Fibroblast of the conjunctiva (primary cell): ENCODE measurements at regions not wholly inside any gene's neighbourhood (a gene's known extent, or its start where the extent isn't known, plus 50 kb on each side); places are given as distances from the start of the nearest gene placed in this dataset.
A peak's percentile ranks its signal among the peaks of the same experiment; 100 is the strongest.

Experiments
- DNase-seq: peaks from one replicate; pipeline ENCODE4 v3.0.0-alpha.2; 2010; ENCODE audit warnings: low read depth

- DNase-seq: no peak
Measured at GRCh38 chr9:108549184-108549583, 306.6 kb downstream of the ACTL7B start.

DNA sequence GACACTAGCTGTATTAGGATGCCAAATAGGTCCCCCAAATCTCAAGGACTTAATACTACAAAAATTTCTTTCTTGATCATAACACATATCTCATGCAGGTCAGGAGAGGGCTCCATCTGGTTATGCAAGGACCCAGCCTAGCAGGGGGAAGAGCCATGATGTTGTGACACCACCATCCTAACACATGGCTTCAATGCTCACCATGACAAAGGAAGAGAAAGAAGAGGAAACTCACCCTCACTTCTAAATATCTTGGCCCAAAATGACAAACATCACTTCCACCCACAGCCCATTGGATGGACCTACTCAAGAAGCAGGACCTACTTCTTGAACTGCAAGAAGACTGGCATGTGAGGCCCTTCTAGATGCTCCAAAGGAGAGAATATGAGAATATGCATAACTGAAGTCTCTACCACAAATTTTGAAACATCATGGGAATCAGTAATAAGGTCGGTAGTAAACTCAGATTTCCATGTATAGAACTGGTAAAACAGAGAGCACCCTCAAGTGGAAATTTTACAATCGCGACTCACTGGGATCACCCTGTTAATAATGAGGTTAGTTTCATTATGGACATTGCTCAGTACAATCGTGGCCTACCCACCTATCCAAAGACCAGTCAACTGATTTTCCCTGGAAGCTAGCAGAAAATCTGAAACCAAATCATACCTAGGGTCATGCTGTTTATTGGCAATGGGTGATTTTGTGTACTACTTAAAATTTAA lies 308.2 kb downstream of the ACTL7B start:
- no peak for DNase-seq

DNA sequence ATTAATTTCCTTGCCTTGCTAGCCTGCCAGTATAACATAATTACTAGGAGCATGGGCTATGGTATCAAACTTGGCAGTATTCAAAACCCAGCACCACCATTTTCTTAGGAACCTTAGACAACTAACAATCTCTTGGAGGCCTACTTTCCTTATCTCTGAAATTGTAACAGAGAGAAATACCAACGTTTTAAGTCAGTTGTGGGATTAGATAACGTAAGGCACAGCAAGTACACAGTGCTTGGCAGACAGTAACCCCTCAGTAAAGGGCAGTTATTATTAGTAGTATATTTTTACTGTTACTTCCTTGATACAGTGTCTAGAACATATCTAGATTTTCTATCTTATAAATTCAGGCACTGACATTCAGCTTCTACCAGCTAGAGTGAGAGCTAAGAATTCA lies 309.6 kb downstream of the ACTL7B start:
- no peak for DNase-seq

DNA sequence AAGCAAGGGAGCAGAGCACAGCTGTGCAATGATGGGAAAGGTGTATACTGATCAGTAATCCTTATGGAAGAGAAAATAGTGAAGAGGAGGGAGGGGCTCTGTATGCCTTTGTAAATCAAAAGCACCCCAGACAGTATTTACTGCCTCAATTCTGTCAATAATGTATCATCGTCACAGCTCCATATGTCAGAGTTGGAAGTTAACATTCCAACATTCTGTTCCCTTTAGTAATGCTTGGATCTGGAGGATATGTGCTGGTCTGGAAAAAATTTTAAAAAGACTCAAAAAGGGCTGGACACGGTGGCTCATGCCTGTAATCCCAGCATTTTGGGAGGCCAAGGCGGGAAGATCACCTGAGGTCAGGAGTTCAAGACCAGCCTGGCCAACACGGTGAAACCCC lies 310.4 kb downstream of the ACTL7B start:
- no peak for DNase-seq

DNA sequence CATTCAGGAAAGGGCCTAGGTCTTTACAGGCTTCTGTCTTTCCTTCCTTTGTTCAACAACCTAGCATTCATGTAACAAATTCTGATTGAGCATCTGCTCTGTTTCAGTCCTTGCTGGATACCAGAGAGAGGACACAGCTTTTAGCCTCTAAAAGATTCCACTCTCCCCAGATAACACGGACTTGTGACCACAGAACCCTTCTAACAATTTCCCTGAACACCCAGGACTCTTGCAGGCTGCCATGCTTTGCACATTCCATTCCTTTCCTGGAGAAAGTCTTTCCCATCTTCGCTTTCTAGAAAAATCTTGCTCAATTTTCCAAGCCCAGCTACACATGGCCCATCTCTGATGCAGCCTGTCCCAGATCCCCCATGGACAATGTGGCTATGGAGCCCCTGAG lies 310.9 kb downstream of the ACTL7B start:
- DNase-seq: no peak

GRCh38 chr9:108543251-108543778 lies 312.5 kb downstream of the ACTL7B start:
- DNase-seq: no peak

GRCh38 chr9:108537756-108538155 lies 318.0 kb downstream of the ACTL7B start:
- no peak for DNase-seq

DNA sequence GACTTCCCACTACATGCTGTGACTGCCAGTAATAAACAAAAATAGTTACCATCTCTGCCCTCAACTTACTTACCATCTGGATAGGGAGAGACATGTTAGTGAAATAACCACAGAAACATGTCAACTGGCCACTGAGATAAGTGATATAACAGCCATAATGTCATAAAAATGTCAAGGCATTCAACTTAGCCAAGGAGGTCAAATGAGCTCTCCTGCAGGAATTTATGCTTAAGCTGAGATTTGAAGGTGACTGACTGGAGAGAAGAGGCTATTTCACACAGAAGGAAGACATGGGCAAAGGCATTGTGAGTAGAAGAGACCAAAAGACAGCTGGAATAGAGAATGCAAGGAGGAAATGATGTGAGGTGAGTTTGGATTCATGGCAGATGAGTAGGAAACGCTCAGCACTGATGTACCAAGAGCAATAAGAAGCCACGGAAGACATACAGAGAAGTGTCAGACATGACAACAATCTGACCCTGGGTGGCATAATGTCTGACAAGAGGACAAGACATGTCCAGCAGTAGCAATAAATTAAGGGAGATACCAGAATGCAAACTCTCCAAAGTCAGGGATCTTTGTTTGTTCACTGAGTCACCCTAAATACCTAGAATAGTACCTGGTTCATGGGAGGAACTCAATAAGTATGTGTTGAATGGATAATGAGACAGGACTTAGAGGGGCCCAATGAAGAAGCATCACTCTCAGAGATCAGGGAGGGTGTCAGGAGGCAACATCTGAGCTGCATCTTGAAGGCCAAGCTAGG lies 318.8 kb downstream of the ACTL7B start:
- DNase-seq: no peak

DNA sequence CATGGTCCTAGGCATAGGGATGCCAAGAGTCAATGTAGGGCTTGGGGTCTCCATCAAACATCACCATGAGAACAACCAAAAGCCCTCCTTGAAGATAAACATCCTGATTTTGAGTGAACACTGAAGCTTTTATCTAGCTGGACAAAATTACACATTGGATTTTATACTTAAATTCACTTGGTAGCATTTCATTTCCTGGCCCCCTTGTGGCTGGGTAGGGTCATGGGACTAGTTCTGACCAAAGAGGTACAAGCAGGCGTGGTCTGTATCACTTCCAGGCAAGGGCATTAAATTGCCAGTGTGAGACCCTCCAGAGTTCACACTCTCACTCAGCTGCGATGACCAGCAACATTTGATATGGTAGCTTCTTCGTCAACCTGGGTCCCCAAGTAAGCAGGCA lies 320.3 kb downstream of the ACTL7B start:
- no peak for DNase-seq

GRCh38 chr9:108534741-108535140 lies 321.0 kb downstream of the ACTL7B start:
- no peak for DNase-seq

DNA sequence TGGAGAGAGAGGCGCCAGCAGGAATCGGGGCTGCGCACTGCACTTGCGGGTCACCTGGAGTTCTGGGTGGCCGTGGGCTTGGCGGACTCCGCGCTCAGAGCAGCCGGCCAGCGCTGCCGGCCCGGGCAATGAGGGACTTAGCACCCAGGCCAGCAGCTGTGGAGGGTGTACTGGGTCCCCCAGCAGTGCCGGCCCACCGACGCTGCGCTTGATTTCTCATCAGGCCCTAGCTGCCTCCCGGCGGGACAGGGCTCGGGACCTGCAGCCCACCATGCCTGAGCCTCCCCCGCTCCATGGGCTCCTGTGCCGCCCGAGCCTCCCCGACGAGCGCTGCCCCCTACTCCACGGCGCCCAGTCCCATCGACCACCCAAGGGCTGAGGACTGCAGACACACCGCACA lies 325.6 kb downstream of the ACTL7B start:
- DNase-seq: no peak

DNA sequence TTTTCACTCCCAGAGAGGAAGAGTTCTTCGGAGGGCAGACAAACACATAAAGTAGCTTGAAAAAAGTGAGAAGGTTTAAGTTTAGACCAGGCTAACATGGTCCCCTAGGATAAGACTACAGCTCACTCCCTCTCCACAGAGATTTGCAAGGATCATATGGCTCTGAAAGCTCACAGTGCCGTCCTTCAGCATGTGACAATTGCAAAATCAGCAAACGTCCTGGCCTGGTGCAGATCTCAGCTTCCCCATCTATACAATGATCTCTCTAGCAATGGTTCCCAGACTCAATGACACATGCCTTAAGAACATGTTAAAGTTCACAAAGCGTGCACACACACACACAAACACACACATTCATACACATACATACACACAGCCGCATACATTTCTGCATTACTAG lies 327.6 kb downstream of the ACTL7B start:
- no peak for DNase-seq

- DNase-seq: no peak
Measured at GRCh38 chr9:108526518-108526917, 329.3 kb downstream of the ACTL7B start.

DNA sequence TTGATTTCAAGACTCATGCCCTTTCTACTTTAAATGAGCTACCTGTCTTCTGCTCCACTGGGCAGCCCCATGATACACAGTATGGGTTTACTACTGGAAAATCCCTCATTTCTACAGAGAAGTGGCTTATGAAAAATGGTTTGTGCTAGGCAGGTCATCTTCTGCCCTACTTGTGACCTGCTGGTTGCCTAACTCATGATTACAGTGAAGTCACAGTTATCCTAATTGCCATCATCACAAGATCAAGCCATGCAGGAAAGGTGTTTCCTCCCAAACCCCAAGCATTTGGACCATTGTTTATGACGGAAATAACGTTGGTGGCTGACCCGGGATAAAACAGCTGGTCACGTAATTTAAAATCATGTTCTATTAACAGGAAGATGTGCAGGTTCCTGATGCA lies 330.6 kb downstream of the ACTL7B start:
- no peak for DNase-seq

- no peak for DNase-seq
Measured at GRCh38 chr9:108521063-108521590, 334.7 kb downstream of the ACTL7B start.

- no peak for DNase-seq
Measured at GRCh38 chr9:108519437-108519836, 336.3 kb downstream of the ACTL7B start.

DNA sequence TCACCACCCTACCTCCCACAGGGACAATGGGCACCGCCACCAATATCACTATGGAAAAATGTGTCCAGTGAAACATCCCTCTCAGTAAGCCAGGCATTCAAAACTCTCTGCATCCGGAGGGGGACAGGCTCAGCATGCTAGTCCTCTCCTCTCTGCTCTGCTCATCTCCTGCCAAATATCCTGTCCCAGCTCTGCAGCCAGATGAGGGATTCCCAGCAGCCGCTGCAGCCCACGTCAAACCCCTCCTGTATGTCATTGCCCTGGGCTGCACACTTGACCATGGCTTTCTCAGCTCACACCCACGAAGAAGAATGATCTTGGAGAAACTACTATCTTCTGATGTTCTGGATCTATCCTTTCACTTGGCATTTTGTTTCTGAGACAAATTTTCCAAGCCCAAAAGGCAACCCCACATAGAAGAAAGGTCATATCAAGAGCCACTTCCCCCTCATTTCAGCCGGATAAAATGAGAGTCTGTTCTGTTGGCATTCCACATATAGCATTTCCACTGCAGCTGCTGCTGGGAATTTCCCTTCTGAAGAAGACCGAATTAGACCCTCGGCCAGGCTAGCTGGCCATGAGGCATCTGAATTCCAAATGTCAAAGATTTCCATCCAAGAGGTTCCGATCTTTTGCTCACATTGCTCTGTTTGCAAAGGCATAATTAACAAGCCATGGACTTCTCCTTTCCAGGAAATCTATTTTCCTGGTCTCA lies 338.0 kb downstream of the ACTL7B start:
- DNase-seq: no peak

- no peak for DNase-seq
Measured at GRCh38 chr9:108516391-108516790, 339.4 kb downstream of the ACTL7B start.

- DNase-seq: no peak
Measured at GRCh38 chr9:108515856-108516255, 339.9 kb downstream of the ACTL7B start.

DNA sequence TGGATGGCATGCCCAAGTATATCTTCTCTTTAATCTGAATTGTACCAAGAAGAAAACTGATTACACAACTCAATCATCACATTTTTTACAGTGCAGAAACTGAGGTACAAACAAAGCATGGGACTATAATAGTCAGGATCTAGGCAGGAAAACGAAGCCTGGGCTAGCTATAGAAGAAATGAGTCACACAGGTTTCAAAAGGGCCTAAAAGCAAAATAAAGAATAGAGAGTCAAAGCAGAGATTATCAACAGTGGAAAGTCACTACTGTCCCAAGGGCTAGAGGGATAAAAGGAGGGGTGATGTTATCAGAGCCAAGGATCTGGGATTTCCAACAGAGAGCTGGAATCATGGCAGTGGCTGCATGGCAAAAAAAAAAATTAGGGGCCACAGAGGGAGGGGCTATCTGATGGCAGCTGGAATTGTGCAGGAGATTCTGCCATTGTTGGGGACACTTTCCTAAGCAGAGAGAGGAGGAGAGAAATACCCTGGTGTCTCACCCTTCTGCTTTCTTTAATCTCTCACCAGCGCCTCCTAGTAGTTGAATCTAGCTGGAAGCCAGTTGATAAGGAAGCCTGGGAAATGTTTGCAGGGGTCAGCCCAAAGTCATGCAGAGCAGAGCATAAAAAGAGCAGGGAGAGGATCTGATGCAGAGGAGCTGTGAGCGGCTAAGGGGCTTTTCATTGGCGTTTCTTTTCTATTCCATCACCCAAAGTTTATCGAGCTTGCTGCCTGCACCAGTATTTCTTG lies 343.2 kb downstream of the ACTL7B start:
- no peak for DNase-seq

DNA sequence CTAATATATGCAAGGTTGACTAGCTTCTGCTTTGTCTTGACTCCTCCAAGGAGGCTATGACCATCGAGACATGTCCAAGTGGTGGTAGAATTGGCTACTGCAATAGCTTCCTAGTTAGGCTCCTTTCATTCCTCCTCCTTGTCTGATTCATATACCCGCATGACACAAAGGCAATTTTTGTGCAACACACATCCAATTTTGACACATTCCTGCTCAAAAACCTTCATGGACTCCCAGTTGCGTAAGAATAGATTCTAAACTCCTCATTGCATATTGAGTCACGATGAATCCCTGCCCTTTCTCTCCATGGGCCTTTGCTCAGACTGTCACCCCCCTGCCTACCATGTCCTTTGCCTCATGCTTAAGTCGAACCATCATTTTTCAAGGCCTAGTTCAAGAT lies 344.5 kb downstream of the ACTL7B start:
- DNase-seq: peak; percentile 36

DNA sequence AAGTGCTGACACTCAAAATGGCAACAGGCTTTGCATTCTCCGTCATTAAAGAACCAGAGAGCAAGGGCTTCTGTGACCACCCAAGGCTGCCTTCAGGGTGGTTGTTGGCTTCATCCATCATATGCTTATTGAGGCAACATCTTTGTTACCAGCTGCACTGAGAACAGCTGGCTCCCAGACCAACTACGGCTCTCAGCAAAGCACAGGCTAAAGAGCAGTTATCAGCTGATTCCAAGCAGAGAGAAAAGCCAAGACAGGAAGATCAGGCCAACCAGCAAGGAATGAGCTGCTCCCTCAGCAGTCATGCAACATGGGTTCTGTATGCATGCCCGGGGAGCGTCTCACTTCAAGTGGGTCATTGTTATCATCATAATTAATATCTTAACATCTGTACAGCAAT lies 358.9 kb downstream of the ACTL7B start:
- DNase-seq: no peak
